Peyer's patch (tissue), 4 donors: ENCODE measurements at regions not wholly inside any gene's neighbourhood (a gene's known extent, or its start where the extent isn't known, plus 50 kb on each side); places are given as distances from the start of the nearest gene placed in this dataset.

ENCODE experiments used
- DNase-seq, 3 donors: peaks; one replicate each; pipeline ENCODE4 v3.0.0-alpha.2; 2017 to 2019
- H3K27ac ChIP-seq, 4 donors: fragments of 200-600 bp; sonication (generic); one replicate each; pipeline ENCODE4 v1.5.1; 2016 to 2019
- H3K27me3 ChIP-seq, 2 donors: fragments of 200-600 bp; sonication (generic); one replicate each; pipeline ENCODE4 v1.5.1; 2019
- H3K36me3 ChIP-seq, 3 donors: fragments of 200-600 bp; sonication (generic); one replicate each; pipeline ENCODE4 v1.5.1; 2016 to 2019
- H3K4me1 ChIP-seq, 4 donors: fragments of 200-600 bp; sonication (generic); one replicate each; pipeline ENCODE4 v1.5.1; 2016 to 2019
- H3K4me3 ChIP-seq, 4 donors: fragments of 200-600 bp; sonication (generic); 1 replicate in 3 of 4; 2 replicates in 1 of 4; pipeline ENCODE4 v1.5.1; 2016 to 2019; ENCODE audit warnings: mild to moderate bottlenecking in 1 of 4
- H3K9me3 ChIP-seq, 4 donors: fragments of 200-600 bp; sonication (generic); one replicate each; pipeline ENCODE4 v1.5.1; 2016 to 2019; ENCODE audit warnings: mild to moderate bottlenecking in 1 of 4
- POLR2A ChIP-seq, 2 donors: fragments of 450-650 bp; IDR thresholded peaks; one replicate each; pipeline ENCODE4 v1.5.1; 2017; ENCODE audit warnings: antibody characterized with exemption in 2 of 2, mild to moderate bottlenecking in 2 of 2, moderate library complexity in 2 of 2
- TF ChIP-seq, protein P1 (sequence below), 6 experiments: fragments of 450-650 bp in 4 of 6; fragments of 200-600 bp in 2 of 6; sonication (generic) in 1 of 6; IDR thresholded peaks; one replicate each; pipeline ENCODE4 v1.5.1; 2017 to 2019; ENCODE audit warnings: antibody characterized with exemption in 6 of 6, mild to moderate bottlenecking in 3 of 6, moderate library complexity in 1 of 6

DNA sequence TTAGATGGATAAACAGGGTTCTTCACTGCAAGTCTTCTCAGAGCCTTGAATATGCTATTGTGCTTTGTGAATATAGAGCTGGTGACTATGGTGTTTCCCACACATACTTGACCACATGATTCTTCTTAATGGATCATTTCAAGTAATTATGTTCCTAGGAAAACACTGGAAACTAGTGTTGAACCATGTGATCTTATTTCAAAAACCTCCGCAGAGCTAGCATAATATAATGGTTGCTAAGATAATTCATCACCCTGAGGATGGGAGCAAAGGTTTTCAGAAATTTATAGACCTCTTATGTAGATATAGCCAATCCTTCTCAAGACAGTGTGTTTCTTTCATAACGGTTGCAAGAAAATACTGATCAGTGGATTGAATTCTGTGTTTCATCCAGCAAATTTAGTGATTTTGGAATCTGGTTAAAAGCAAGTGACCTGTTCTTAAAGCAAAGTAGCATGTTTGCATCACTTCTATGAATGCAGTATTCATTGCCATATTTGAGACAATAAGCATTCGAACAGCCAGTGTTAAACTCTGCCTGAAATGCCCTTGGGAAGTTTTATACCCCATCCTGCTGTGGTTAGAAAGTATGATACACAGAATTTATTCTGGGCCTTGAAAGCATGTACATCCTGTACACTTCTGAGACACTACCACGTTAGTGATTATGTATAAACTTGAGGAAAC, 341.0 kb upstream of the E2F7 start:
- Histone ChIP-seq H3K36me3 (no peaks in the 10 kb centered on the region), H3K9me3 (no peaks in the 10 kb centered on the region), H3K27me3 (no peaks in the 10 kb centered on the region), H3K27ac (no peak overlapping the region), H3K4me3 (no peak overlapping the region), H3K4me1 (no peaks in the 10 kb centered on the region)
- DNase-seq = no peak
- TF ChIP-seq, protein P1, sequence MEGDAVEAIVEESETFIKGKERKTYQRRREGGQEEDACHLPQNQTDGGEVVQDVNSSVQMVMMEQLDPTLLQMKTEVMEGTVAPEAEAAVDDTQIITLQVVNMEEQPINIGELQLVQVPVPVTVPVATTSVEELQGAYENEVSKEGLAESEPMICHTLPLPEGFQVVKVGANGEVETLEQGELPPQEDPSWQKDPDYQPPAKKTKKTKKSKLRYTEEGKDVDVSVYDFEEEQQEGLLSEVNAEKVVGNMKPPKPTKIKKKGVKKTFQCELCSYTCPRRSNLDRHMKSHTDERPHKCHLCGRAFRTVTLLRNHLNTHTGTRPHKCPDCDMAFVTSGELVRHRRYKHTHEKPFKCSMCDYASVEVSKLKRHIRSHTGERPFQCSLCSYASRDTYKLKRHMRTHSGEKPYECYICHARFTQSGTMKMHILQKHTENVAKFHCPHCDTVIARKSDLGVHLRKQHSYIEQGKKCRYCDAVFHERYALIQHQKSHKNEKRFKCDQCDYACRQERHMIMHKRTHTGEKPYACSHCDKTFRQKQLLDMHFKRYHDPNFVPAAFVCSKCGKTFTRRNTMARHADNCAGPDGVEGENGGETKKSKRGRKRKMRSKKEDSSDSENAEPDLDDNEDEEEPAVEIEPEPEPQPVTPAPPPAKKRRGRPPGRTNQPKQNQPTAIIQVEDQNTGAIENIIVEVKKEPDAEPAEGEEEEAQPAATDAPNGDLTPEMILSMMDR (IDR thresholded peaks at IDR 0.05) = no peak
- TF ChIP-seq POLR2A (IDR thresholded peaks at IDR 0.05) = no peak

DNA sequence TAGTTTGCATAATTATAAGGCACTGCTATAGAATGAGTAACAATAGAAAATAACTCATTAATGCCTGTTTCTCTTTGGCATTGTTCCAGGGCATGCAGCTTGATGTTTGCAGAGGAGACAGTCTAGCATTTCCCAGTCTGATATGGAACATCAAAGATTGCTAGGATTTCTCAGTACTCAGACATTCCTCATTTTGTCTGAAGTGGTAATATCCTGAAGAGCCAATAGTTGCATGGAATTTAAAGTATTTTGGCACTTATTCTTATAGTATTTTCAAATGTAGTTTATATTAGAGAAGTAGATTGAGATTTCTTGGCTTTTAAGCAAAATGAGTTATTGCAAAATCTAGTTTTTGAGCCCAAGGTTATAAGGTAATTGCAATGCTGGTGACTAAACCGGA, 337.3 kb upstream of the E2F7 start:
- Histone ChIP-seq H3K4me3 (no peak overlapping the region), H3K27me3 (no peaks in the 10 kb centered on the region), H3K27ac (no peak overlapping the region), H3K4me1 (no peaks in the 10 kb centered on the region), H3K36me3 (no peaks in the 10 kb centered on the region), H3K9me3 (no peaks in the 10 kb centered on the region)
- TF ChIP-seq, protein P1 (IDR thresholded peaks at IDR 0.05) = no peak
- TF ChIP-seq POLR2A (IDR thresholded peaks at IDR 0.05) = no peak
- DNase-seq = no peak

DNA sequence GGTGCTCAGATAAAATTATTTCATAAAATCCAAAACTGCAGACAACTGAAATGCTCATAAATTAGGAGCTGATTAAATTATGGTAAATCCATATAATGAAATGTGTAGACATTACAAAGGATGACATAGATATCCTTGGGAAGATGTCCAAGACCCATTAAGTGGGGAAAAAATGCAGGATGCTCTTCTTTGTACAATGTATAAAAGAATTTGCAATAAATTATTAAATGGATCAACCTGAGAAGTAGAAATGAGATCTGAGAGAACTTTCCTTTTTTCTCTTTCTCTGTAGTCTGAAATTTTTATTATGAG, 336.4 kb upstream of the E2F7 start:
- H3K9me3 ChIP-seq = no peaks in the 10 kb centered on the region
- DNase-seq = no peak
- no peak for TF ChIP-seq POLR2A (IDR thresholded peaks at IDR 0.05)
- TF ChIP-seq, protein P1 (IDR thresholded peaks at IDR 0.05) = no peak
- no peaks in the 10 kb centered on the region for H3K36me3 ChIP-seq
- no peaks in the 10 kb centered on the region for H3K4me1 ChIP-seq
- no peak overlapping the region for H3K27ac ChIP-seq
- H3K4me3 ChIP-seq = no peak overlapping the region
- H3K27me3 ChIP-seq = no peaks in the 10 kb centered on the region

DNA sequence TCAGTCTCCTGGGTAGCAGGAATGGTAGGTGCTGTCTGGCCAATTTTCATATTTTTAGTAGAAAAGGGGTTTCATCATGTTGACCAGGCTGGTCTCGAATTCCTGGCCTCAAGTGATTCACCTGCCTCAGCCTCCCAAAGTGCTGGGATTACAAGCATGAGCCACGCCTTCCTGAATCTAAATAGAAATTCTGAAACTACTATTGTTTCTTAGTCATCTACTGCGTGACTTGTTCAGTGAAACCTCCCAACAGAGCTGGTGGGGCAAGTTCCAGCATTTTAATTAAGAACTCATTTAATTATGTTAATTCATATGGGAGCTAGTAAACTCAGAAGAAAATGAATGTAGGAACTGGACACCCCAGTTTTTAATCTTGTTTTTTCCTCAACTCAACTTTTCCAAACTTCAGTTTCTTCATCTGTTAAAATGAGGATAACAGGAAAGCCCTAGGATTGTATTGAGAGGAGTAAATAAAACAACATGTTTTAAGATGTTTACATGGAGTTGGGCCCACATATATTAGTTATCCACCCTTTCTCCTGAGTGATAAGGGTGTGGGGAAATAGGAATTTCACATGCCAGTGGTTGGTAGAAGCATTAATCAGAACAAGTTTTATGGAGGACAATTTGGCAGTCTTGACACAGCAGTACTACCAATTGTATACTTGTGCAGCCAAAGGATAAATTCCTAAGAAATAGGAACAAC, 335.8 kb upstream of the E2F7 start:
- no peak overlapping the region for H3K27ac ChIP-seq
- TF ChIP-seq, protein P1 (IDR thresholded peaks at IDR 0.05) = no peak
- no peak for TF ChIP-seq POLR2A (IDR thresholded peaks at IDR 0.05)

DNA sequence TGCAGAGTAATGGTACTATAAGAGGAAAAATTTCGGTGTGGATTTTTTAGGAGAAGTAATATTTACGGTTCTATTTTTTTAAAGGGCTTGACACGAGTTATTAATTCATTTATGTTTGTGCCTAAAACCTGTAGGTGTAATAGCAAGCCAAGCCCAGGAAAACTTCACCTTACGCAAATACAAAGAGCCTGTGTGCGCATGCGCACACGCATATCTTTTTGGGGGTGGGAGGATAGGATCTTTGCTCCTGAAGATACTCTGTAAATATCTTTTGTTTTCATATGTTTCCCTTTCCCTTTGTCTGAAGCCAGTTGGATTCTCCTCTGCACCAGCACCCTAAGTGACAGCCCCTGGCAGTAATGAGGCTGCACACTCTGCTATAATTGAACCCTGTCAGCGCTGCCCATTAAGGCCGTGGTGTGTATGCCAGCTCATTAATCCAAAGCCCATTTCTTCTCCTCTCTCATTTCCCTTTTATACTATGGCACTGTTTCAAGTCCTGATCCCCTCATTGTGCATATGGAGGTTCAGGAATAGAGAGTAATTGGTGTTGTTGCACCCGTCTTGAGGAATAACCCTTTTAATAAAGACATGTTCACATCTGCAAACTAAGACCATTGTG, 327.2 kb upstream of the E2F7 start:
- no peaks in the 10 kb centered on the region for H3K4me1 ChIP-seq
- H3K36me3 ChIP-seq = no peaks in the 10 kb centered on the region
- TF ChIP-seq, protein P1 (IDR thresholded peaks at IDR 0.05) = no peak
- TF ChIP-seq POLR2A (IDR thresholded peaks at IDR 0.05) = no peak
- DNase-seq = no peak
- no peaks in the 10 kb centered on the region for H3K9me3 ChIP-seq
- H3K27me3 ChIP-seq = no peaks in the 10 kb centered on the region
- no peak overlapping the region for H3K4me3 ChIP-seq
- no peak overlapping the region for H3K27ac ChIP-seq

More for the DNA sequence above, 335.8 kb upstream of the E2F7 start:
- H3K36me3 ChIP-seq = no peaks in the 10 kb centered on the region
- DNase-seq = no peak
- H3K27me3 ChIP-seq = no peaks in the 10 kb centered on the region
- H3K4me3 ChIP-seq = no peak overlapping the region
- no peaks in the 10 kb centered on the region for H3K4me1 ChIP-seq
- H3K9me3 ChIP-seq = no peaks in the 10 kb centered on the region
